HepG2 (cell line): ENCODE measurements at regions not wholly inside any gene's neighbourhood (a gene's known extent, or its start where the extent isn't known, plus 50 kb on each side); places are given as distances from the start of the nearest gene placed in this dataset.

Experiments
- ATAC-seq: fragments of 200-7000 bp; cut with Tn5 transposase; 3 replicates; pipeline ENCODE4 v1.9.1; 2020; ENCODE audit warnings: mild to moderate bottlenecking, moderate library complexity
- BruUV-seq: library from RNA; stranded (reverse); fragments of 400-500 nt; replicated peaks from 2 replicates; lab custom pipeline; 2021; lab: Mats Ljungman, UMichigan
- CTCF ChIA-PET: fragments of 300-600 bp; formaldehyde crosslinking; extraction: SDS; loops from one replicate; lab custom pipeline; 2021; ENCODE audit warnings: low total read pairs, inconsistent platforms, low intra/inter-chr PET ratio; lab: Yijun Ruan, JAX
- POLR2A ChIA-PET: fragments of 350-600 bp; sonication (Branson Sonifier 250); formaldehyde crosslinking; loops from one replicate; lab custom pipeline; 2020; ENCODE audit warnings: antibody characterized with exemption, inconsistent platforms; lab: Yijun Ruan, JAX
- DNase-seq: peaks from one replicate; pipeline ENCODE4 v3.0.0-alpha.2; 2015; ENCODE audit warnings: low spot score
- FAIRE-seq: peaks from 3 replicates; lab custom pipeline; 2011; peaks lifted over from hg19 to GRCh38; lab: Jason Lieb, UNC
- H2AFZ ChIP-seq: one replicate; pipeline ENCODE4 v1.6.1; 2011; ENCODE audit warnings: low read length, inconsistent platforms
- H3K27ac ChIP-seq: fragments of 300-600 bp; 3 replicates; pipeline ENCODE4 v1.8.0; 2011; ENCODE audit warnings: mixed run types, mild to moderate bottlenecking, mixed read lengths, low read length, inconsistent platforms; ENCODE audit not compliant: insufficient read depth; ENCODE audit errors: extremely low read length
- H3K27me3 ChIP-seq, 2 experiments: fragments of 200-600 bp in 1 of 2; 2 replicates in 1 of 2; 3 replicates in 1 of 2; pipeline versions ENCODE4 v1.6.0 to v1.8.0; 2011; ENCODE audit warnings: low read length in 2 of 2, mild to moderate bottlenecking in 2 of 2, moderate library complexity in 2 of 2, inconsistent platforms in 1 of 2; ENCODE audit not compliant: insufficient read depth in 2 of 2, control insufficient read depth in 1 of 2
- H3K36me3 ChIP-seq, 2 experiments: fragments of 200-600 bp in 1 of 2; replicated peaks in 1 of 2; 2 replicates in 1 of 2; 3 replicates in 1 of 2; pipeline versions ENCODE4 v1.5.1 to v1.8.0; 2011; ENCODE audit warnings: low read length in 2 of 2, inconsistent platforms in 1 of 2; ENCODE audit not compliant: insufficient read depth in 2 of 2, control insufficient read depth in 1 of 2
- H3K4me1 ChIP-seq: 2 replicates; pipeline ENCODE4 v1.5.1; 2012; ENCODE audit warnings: low read length, inconsistent platforms; ENCODE audit not compliant: insufficient read depth
- H3K4me2 ChIP-seq: 2 replicates; pipeline ENCODE4 v1.6.0; 2011; ENCODE audit warnings: low read depth, low read length, inconsistent platforms
- H3K4me3 ChIP-seq, 3 experiments: fragments of 200-600 bp in 1 of 3; sonication (generic), shearing (Covaris generic) in 1 of 3; replicated peaks in 1 of 3; 2 replicates each; pipeline ENCODE4 v1.5.1; 2011 to 2016; ENCODE audit warnings: low read length in 3 of 3, inconsistent platforms in 2 of 3, low read depth in 2 of 3, mild to moderate bottlenecking in 2 of 3, control low read depth in 1 of 3, mixed read lengths in 1 of 3; ENCODE audit not compliant: insufficient read depth in 1 of 3
- H3K79me2 ChIP-seq: one replicate; pipeline ENCODE4 v1.6.1; 2011; ENCODE audit warnings: low read length, inconsistent platforms; ENCODE audit not compliant: insufficient read depth
- H3K9ac ChIP-seq: 2 replicates; pipeline ENCODE4 v1.6.0; 2011; ENCODE audit warnings: mild to moderate bottlenecking, low read depth, low read length, inconsistent platforms; ENCODE audit not compliant: insufficient read depth
- H3K9me3 ChIP-seq: 2 replicates; pipeline ENCODE4 v1.5.1; 2012; ENCODE audit warnings: mild to moderate bottlenecking, low read length
- H4K20me1 ChIP-seq: 2 replicates; pipeline ENCODE4 v1.6.0; 2011; ENCODE audit warnings: inconsistent platforms, mild to moderate bottlenecking, low read length, moderate library complexity; ENCODE audit not compliant: insufficient read depth
- CHD4 ChIP-seq: fragments of 200-600 bp; sonication (generic); IDR thresholded peaks from 2 replicates; pipeline ENCODE4 v1.7.0; 2017; ENCODE audit warnings: mild to moderate bottlenecking, low read length, borderline replicate concordance
- ELK4 ChIP-seq: sonication (generic); formaldehyde crosslinking; IDR thresholded peaks from 2 replicates; pipeline ENCODE4 v1.9.0; 2021; ENCODE audit warnings: missing genetic modification reagents, borderline replicate concordance
- FOXM1 ChIP-seq: sonication (generic); formaldehyde crosslinking; IDR thresholded peaks from 2 replicates; pipeline ENCODE4 v1.5.0; 2020; ENCODE audit warnings: missing genetic modification reagents
- GABPA ChIP-seq, 2 experiments: IDR thresholded peaks; 2 replicates each; pipeline ENCODE4 v1.6.1; 2011 to 2016; ENCODE audit warnings: low read depth in 2 of 2, low read length in 1 of 2, missing biosample characterization in 1 of 2, missing genetic modification characterization in 1 of 2
- JUNB ChIP-seq: sonication (generic); formaldehyde crosslinking; IDR thresholded peaks from 2 replicates; pipeline ENCODE4 v1.8.0; 2022; ENCODE audit warnings: missing genetic modification reagents, mild to moderate bottlenecking, borderline replicate concordance
- NCOR1 ChIP-seq: fragments of 200-600 bp; sonication (generic); IDR thresholded peaks from 2 replicates; pipeline ENCODE4 v1.7.0; 2017; ENCODE audit warnings: antibody characterized with exemption, low read length, borderline replicate concordance
- TAF15 ChIP-seq: fragments of 200-400 bp; formaldehyde crosslinking; IDR thresholded peaks from one replicate; pipeline ENCODE4 v1.6.1; 2018; ENCODE audit warnings: mild to moderate bottlenecking, low read depth, low read length; ENCODE audit not compliant: poor library complexity, severe bottlenecking
- TCF7L2 ChIP-seq: IDR thresholded peaks from 2 replicates; pipeline ENCODE4 v1.6.1; 2011; ENCODE audit warnings: mild to moderate bottlenecking, low read depth, low read length, moderate library complexity
- ZFP36L1 ChIP-seq: sonication (generic); formaldehyde crosslinking; IDR thresholded peaks from 2 replicates; pipeline ENCODE4 v1.8.0; 2022; ENCODE audit warnings: mild to moderate bottlenecking, missing genetic modification reagents, moderate library complexity
- ZFX ChIP-seq: sonication (generic); formaldehyde crosslinking; IDR thresholded peaks from 2 replicates; pipeline ENCODE4 v1.4.0; 2020; ENCODE audit warnings: mild to moderate bottlenecking, low read depth, missing genetic modification reagents, moderate library complexity
- ZNF207 ChIP-seq: fragments of 450-650 bp; IDR thresholded peaks from 2 replicates; pipeline ENCODE4 v1.6.1; 2016; ENCODE audit warnings: antibody characterized with exemption, borderline replicate concordance
- ZNF343 ChIP-seq: sonication (generic); formaldehyde crosslinking; IDR thresholded peaks from 2 replicates; pipeline ENCODE4 v1.4.0; 2020; ENCODE audit warnings: mild to moderate bottlenecking, missing genetic modification reagents
- ZNF558 ChIP-seq: sonication (generic); formaldehyde crosslinking; IDR thresholded peaks from 2 replicates; pipeline ENCODE4 v1.9.0; 2022; ENCODE audit warnings: mild to moderate bottlenecking, missing genetic modification reagents, borderline replicate concordance
- ZNF570 ChIP-seq: sonication (generic); formaldehyde crosslinking; IDR thresholded peaks from 2 replicates; pipeline ENCODE4 v1.4.0; 2020; ENCODE audit warnings: mild to moderate bottlenecking, missing genetic modification reagents, borderline replicate concordance
- ZNF589 ChIP-seq: sonication (generic); formaldehyde crosslinking; conservative IDR thresholded peaks from 2 replicates; pipeline ENCODE4 v1.8.0; 2022; ENCODE audit warnings: mild to moderate bottlenecking, moderate library complexity, missing genetic modification reagents
- ZNF746 ChIP-seq: sonication (generic); formaldehyde crosslinking; IDR thresholded peaks from 2 replicates; pipeline ENCODE4 v1.8.0; 2022; ENCODE audit warnings: mild to moderate bottlenecking, missing genetic modification reagents
- ZNF766 ChIP-seq: sonication (generic); formaldehyde crosslinking; IDR thresholded peaks from 2 replicates; pipeline ENCODE4 v1.5.0; 2020; ENCODE audit warnings: missing genetic modification reagents, borderline replicate concordance
- ZSCAN25 ChIP-seq: sonication (generic); formaldehyde crosslinking; IDR thresholded peaks from 2 replicates; pipeline ENCODE4 v1.8.0; 2022; ENCODE audit warnings: mild to moderate bottlenecking, missing genetic modification reagents
- WGBS: methylation state at CpG from one replicate; pipeline ENCODE4 v1.1.6; 2017; ENCODE audit warnings: low lambda C conversion rate; 5-methylcytosine and 5-hydroxymethylcytosine counted together
- in situ Hi-C: cut with HindIII; loops from 2 replicates; pipeline ENCODE4 v1.10.0; 2017; ENCODE audit warnings: low pct_unique_long_range_greater_than_20kb; ENCODE audit not compliant: extremely low pct_ligation_motif_present
- intact Hi-C: fragments of 100-400 bp; cut with micrococcal nuclease; formaldehyde crosslinking; loops from one replicate; pipeline ENCODE4 v1.10.0; 2022; ENCODE audit not compliant: unreplicated experiment

- CTCF ChIA-PET = no interaction called here
- 3% methylated on average over 5 of the region's 5 CpGs for WGBS
- H3K79me2 ChIP-seq = no peaks in the 10 kb centered on the region
These were observed 272.7 kb upstream of the DCN start for GRCh38 chr12:91455321-91455720.

GRCh38 chr12:91454179-91454578 lies 271.6 kb upstream of the DCN start:
- TF ChIP-seq ZFP36L1 (CRISPR knock-in tag) = no peak
- TF ChIP-seq ZNF558 (CRISPR knock-in tag) = no peak
- no peak for TF ChIP-seq ZNF343 (CRISPR knock-in tag)
- no peak for TF ChIP-seq ELK4 (CRISPR knock-in tag)
- no peak for TF ChIP-seq ZNF746 (CRISPR knock-in tag)
- TF ChIP-seq ZSCAN25 (CRISPR knock-in tag) = no peak
- no peak for TF ChIP-seq ZNF766 (CRISPR knock-in tag)
- TF ChIP-seq TAF15 = no peak
- no peak for TF ChIP-seq TCF7L2
- no peak for TF ChIP-seq FOXM1 (CRISPR knock-in tag)
- no peak for TF ChIP-seq CHD4
- WGBS = 0% methylated on average over 2 of the region's 2 CpGs
- ATAC-seq (no peak), FAIRE-seq (no peak), DNase-seq (no peak)
- no peak overlapping the region for H3K4me3 ChIP-seq
- H3K4me1 ChIP-seq = no peaks in the 10 kb centered on the region
- no peak overlapping the region for H2AFZ ChIP-seq
- POLR2A ChIA-PET = no interaction called here
- H3K36me3 ChIP-seq = no peaks in the 10 kb centered on the region
- intact Hi-C loops (no loop called here), in situ Hi-C loops (no loop called here)
- H4K20me1 ChIP-seq = no peaks in the 10 kb centered on the region
- no peaks in the 10 kb centered on the region for H3K79me2 ChIP-seq
- H3K9me3 ChIP-seq = no peaks in the 10 kb centered on the region
- H3K27ac ChIP-seq = no peak overlapping the region
- H3K9ac ChIP-seq = no peak overlapping the region
- H3K4me2 ChIP-seq = no peak overlapping the region
- CTCF ChIA-PET = no interaction called here
- BruUV-seq = no TSS peak
- no peaks in the 10 kb centered on the region for H3K27me3 ChIP-seq

More at GRCh38 chr12:91455321-91455720, 272.7 kb upstream of the DCN start:
- FAIRE-seq = no peak
- no peak for DNase-seq
- Histone ChIP-seq H3K9ac (no peak overlapping the region), H3K4me2 (no peak overlapping the region), H3K4me1 (no peaks in the 10 kb centered on the region), H3K4me3 (no peak overlapping the region), H3K36me3 (no peaks in the 10 kb centered on the region), H3K27me3 (no peaks in the 10 kb centered on the region), H3K27ac (no peak overlapping the region), H3K9me3 (no peaks in the 10 kb centered on the region), H4K20me1 (no peaks in the 10 kb centered on the region), H2AFZ (no peak overlapping the region)
- POLR2A ChIA-PET = no interaction called here
- TF ChIP-seq ZNF207 (no peak), GABPA (IDR thresholded peaks at IDR 0.05; ENCODE audit: low read depth, low read length) (no peak), GABPA (CRISPR knock-in tag; IDR thresholded peaks at IDR 0.05; ENCODE audit: low read depth) (no peak), ZFX (CRISPR knock-in tag) (no peak), NCOR1 (no peak), JUNB (no peak), ZNF589 (no peak), ZNF570 (CRISPR knock-in tag) (no peak)
- no TSS peak for BruUV-seq
- in situ Hi-C loops = no loop called here
- intact Hi-C loops = no loop called here
- ATAC-seq = no peak
